IMR-90 (cell line): ENCODE measurements at regions not wholly inside any gene's neighbourhood (a gene's known extent, or its start where the extent isn't known, plus 50 kb on each side); places are given as distances from the start of the nearest gene placed in this dataset.

ENCODE experiments used
- ATAC-seq: fragments of 200-7000 bp; cut with Tn5 transposase; 2 replicates; pipeline ENCODE4 v1.9.1; 2020; ENCODE audit warnings: low read depth, mild to moderate bottlenecking, moderate library complexity
- BruUV-seq: library from RNA; stranded (reverse); fragments of 400-500 nt; replicated peaks from 2 replicates; lab custom pipeline; 2021; lab: Mats Ljungman, UMichigan
- CTCF ChIA-PET: fragments of 300-600 bp; formaldehyde crosslinking; extraction: SDS; loops from one replicate; lab custom pipeline; 2021; ENCODE audit warnings: antibody characterized with exemption; lab: Yijun Ruan, JAX
- POLR2A ChIA-PET: fragments of 300-600 bp; sonication (Branson Sonifier 250); formaldehyde crosslinking; loops from one replicate; lab custom pipeline; 2022; ENCODE audit warnings: antibody characterized with exemption; ENCODE audit not compliant: unreplicated experiment; lab: Charles Lee
- DNase-seq: peaks from one replicate; pipeline ENCODE4 v3.0.0; 2013
- H2AFZ ChIP-seq: replicated peaks from 2 replicates; pipeline ENCODE3; 2013; ENCODE audit warnings: low read length, mild to moderate bottlenecking; ENCODE audit not compliant: poor library complexity
- H2AK5ac ChIP-seq: 2 replicates; pipeline ENCODE4 v1.6.1; 2013; ENCODE audit warnings: low read depth, low read length, inconsistent platforms
- H2AK9ac ChIP-seq: replicated peaks from 2 replicates; pipeline ENCODE3; 2013; ENCODE audit warnings: mild to moderate bottlenecking, low read depth, low read length, moderate library complexity; ENCODE audit not compliant: poor library complexity
- H2BK120ac ChIP-seq: 2 replicates; pipeline ENCODE4 v1.6.1; 2013; ENCODE audit warnings: low read depth, low read length, inconsistent platforms
- H2BK15ac ChIP-seq: 3 replicates; pipeline ENCODE4 v1.6.1; 2013; ENCODE audit warnings: low read depth, low read length, inconsistent platforms
- H2BK20ac ChIP-seq: 2 replicates; pipeline ENCODE4 v1.6.1; 2013; ENCODE audit warnings: low read depth, mild to moderate bottlenecking, inconsistent platforms, low read length, moderate library complexity
- H2BK5ac ChIP-seq: 2 replicates; pipeline ENCODE4 v1.6.1; 2013; ENCODE audit warnings: mild to moderate bottlenecking, low read depth, low read length, inconsistent platforms; ENCODE audit not compliant: poor library complexity, severe bottlenecking
- H3K14ac ChIP-seq: replicated peaks from 2 replicates; pipeline ENCODE4 v1.6.1; 2013; ENCODE audit warnings: low read depth, low read length, inconsistent platforms
- H3K18ac ChIP-seq: 2 replicates; pipeline ENCODE4 v1.6.1; 2013; ENCODE audit warnings: low read depth, low read length, control low read depth
- H3K23ac ChIP-seq: 2 replicates; pipeline ENCODE4 v1.6.1; 2013; ENCODE audit warnings: low read depth, low read length, inconsistent platforms
- H3K27ac ChIP-seq: 2 replicates; pipeline ENCODE4 v1.5.1; 2013; ENCODE audit warnings: mild to moderate bottlenecking, control low read depth, low read length; ENCODE audit not compliant: insufficient read depth
- H3K27me3 ChIP-seq: 2 replicates; pipeline ENCODE4 v1.6.1; 2013; ENCODE audit warnings: low read length; ENCODE audit not compliant: control insufficient read depth, insufficient read depth
- H3K36me3 ChIP-seq: 2 replicates; pipeline ENCODE4 v1.6.1; 2013; ENCODE audit warnings: low read length, mixed read lengths; ENCODE audit not compliant: control insufficient read depth, insufficient read depth
- H3K4ac ChIP-seq: 2 replicates; pipeline ENCODE4 v1.6.1; 2013; ENCODE audit warnings: low read depth, low read length, inconsistent platforms
- H3K4me1 ChIP-seq: 2 replicates; pipeline ENCODE4 v1.6.1; 2013; ENCODE audit warnings: low read length, mixed read lengths; ENCODE audit not compliant: control insufficient read depth, insufficient read depth
- H3K4me2 ChIP-seq: 2 replicates; pipeline ENCODE4 v1.6.1; 2013; ENCODE audit warnings: low read depth, mild to moderate bottlenecking, control low read depth, low read length, moderate library complexity
- H3K4me3 ChIP-seq: 2 replicates; pipeline ENCODE4 v1.5.1; 2013; ENCODE audit warnings: low read depth, mild to moderate bottlenecking, control low read depth, low read length, moderate library complexity; ENCODE audit not compliant: insufficient read depth
- H3K56ac ChIP-seq: 2 replicates; pipeline ENCODE4 v1.6.1; 2013; ENCODE audit warnings: low read length, inconsistent platforms; ENCODE audit not compliant: insufficient read depth; ENCODE audit errors: extremely low read depth
- H3K79me1 ChIP-seq, 2 experiments: 2 replicates each; pipeline ENCODE4 v1.6.1; 2013; ENCODE audit warnings: low read length in 2 of 2, inconsistent platforms in 1 of 2, low read depth in 1 of 2
- H3K9ac ChIP-seq: 2 replicates; pipeline ENCODE4 v1.6.1; 2013; ENCODE audit warnings: low read depth, low read length, control low read depth
- H3K9me1 ChIP-seq: 2 replicates; pipeline ENCODE4 v1.6.1; 2013; ENCODE audit warnings: low read length, inconsistent platforms; ENCODE audit not compliant: insufficient read depth
- H3K9me3 ChIP-seq: 2 replicates; pipeline ENCODE4 v1.6.1; 2013; ENCODE audit warnings: low read length; ENCODE audit not compliant: control insufficient read depth, insufficient read depth
- H4K20me1 ChIP-seq: 2 replicates; pipeline ENCODE4 v1.6.1; 2013; ENCODE audit warnings: low read length, inconsistent platforms; ENCODE audit not compliant: insufficient read depth
- H4K5ac ChIP-seq: 2 replicates; pipeline ENCODE4 v1.6.1; 2013; ENCODE audit warnings: mild to moderate bottlenecking, low read depth, low read length, control low read depth
- H4K8ac ChIP-seq, 2 experiments: 2 replicates each; pipeline ENCODE4 v1.6.1; 2013; ENCODE audit warnings: low read depth in 2 of 2, low read length in 2 of 2, control low read depth in 1 of 2, inconsistent platforms in 1 of 2
- H4K91ac ChIP-seq: 2 replicates; pipeline ENCODE4 v1.6.1; 2013; ENCODE audit warnings: low read depth, low read length, inconsistent platforms; ENCODE audit not compliant: insufficient read depth
- CTCF ChIP-seq: conservative IDR thresholded peaks from 2 replicates; pipeline ENCODE4 v1.5.1; 2012; ENCODE audit warnings: mild to moderate bottlenecking, low read depth, low read length, improper control_type of control experiment
- FOS ChIP-seq: fragments of 150-350 bp; IDR thresholded peaks from 2 replicates; pipeline ENCODE4 v1.6.1; 2016; ENCODE audit warnings: low read depth, low read length
- MAFK ChIP-seq: IDR thresholded peaks from 2 replicates; pipeline ENCODE4 v1.6.1; 2012; ENCODE audit warnings: low read depth, low read length, improper control_type of control experiment
- POLR2A ChIP-seq: IDR thresholded peaks from 2 replicates; pipeline ENCODE4 v1.6.1; 2012; ENCODE audit warnings: mild to moderate bottlenecking, low read depth, low read length
- RCOR1 ChIP-seq: IDR thresholded peaks from 2 replicates; pipeline ENCODE4 v1.6.1; 2012; ENCODE audit warnings: mild to moderate bottlenecking, low read length, improper control_type of control experiment; ENCODE audit not compliant: insufficient replicate concordance
- WGBS, 2 experiments: methylation state at CpG; one replicate each; pipeline versions ENCODE4 v1.1.5 to v1.1.7; 2013; ENCODE audit warnings: missing lambda C conversion rate in 2 of 2; ENCODE audit not compliant: insufficient read length in 1 of 2; ENCODE audit errors: extremely low coverage in 2 of 2; 5-methylcytosine and 5-hydroxymethylcytosine counted together
- dilution Hi-C: fragments of 300-500 bp; cut with HindIII; formaldehyde crosslinking; loops from one replicate; pipeline ENCODE4 v1.14.3; 2018; ENCODE audit warnings: low sequenced_read_pairs; ENCODE audit not compliant: unreplicated experiment
- in situ Hi-C: fragments of 300-500 bp; cut with MboI; formaldehyde crosslinking; loops from 3 replicates; pipeline ENCODE4 v1.14.3; 2019; ENCODE audit warnings: low sequenced_read_pairs, inconsistent platforms, mixed read lengths
- intact Hi-C: fragments of 100-400 bp; cut with micrococcal nuclease; formaldehyde crosslinking; loops from 2 replicates; pipeline ENCODE4 v1.10.0; 2022

DNA sequence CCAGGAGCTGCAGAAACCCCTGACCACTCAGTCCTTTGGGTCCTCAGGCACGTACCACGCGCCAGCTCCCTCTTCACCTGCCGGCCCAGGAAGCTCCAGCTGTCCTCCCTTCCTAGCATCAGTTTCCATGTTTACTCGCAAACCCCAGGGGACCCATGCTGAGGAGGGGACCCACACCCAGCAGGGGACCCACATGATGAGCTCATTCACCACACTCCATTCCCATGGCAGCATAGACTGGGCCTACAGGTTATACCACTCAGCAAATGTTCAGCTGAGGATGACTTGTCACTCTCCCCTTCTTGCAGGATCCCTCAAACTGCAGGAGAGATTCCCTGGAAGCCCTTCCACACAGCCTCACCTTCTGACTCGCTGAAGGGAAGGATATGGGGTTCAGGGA is 73.5 kb upstream of the GALNT10 start:
- no peak for TF ChIP-seq POLR2A
- no peak for TF ChIP-seq RCOR1
- TF ChIP-seq FOS: no peak
- TF ChIP-seq MAFK: no peak
- no peak for TF ChIP-seq CTCF
- Histone ChIP-seq H3K23ac (no peak overlapping the region), H4K5ac (no peak overlapping the region), H3K9me1 (0 out of 2 replicates have a peak, but pooled peaks cover 4% of the 10 kb centered on the region), H2AK9ac (no peak overlapping the region), H3K4me1 (no peaks in the 10 kb centered on the region), H3K14ac (no peak overlapping the region), H3K4me3 (no peak overlapping the region), H3K56ac (no peak overlapping the region), H4K8ac (no peak overlapping the region), H4K91ac (no peak overlapping the region), H2AK5ac (no peak overlapping the region), H3K9me3 (no peaks in the 10 kb centered on the region), H2BK5ac (no peak overlapping the region), H2BK15ac (no peak overlapping the region), H2AFZ (no peak overlapping the region), H2BK120ac (no peak overlapping the region), H3K4ac (no peak overlapping the region), H3K18ac (no peak overlapping the region), H2BK20ac (no peak overlapping the region), H3K27ac (no peak overlapping the region), H3K9ac (no peak overlapping the region), H3K4me2 (no peak overlapping the region), H3K27me3 (peaks cover 3% of the 10 kb centered on the region), H4K20me1 (no peaks in the 10 kb centered on the region), H3K79me1 (no peaks in the 10 kb centered on the region), H3K36me3 (no peaks in the 10 kb centered on the region)
- no TSS peak for BruUV-seq
- no peak for DNase-seq
- ChIA-PET CTCF (no interaction called here), POLR2A (no interaction called here)
- intact Hi-C loops (no loop called here), in situ Hi-C loops (no loop called here), dilution Hi-C loops (no loop called here)
- ATAC-seq: no peak
- 84% methylated on average over 5 of the region's 6 CpGs; no CpG with 5 or more reads in 1 of the 2 experiments for WGBS, 2 experiments
